T-cell (primary cell): ENCODE measurements at regions not wholly inside any gene's neighbourhood (a gene's known extent, or its start where the extent isn't known, plus 50 kb on each side); places are given as distances from the start of the nearest gene placed in this dataset.

ENCODE experiments used
- ATAC-seq, 4 experiments: fragments of 200-7000 bp in 3 of 4; fragments of 150-1000 bp in 1 of 4; cut with Tn5 transposase; replicated peaks in 1 of 4; 1 replicate in 3 of 4; 2 replicates in 1 of 4; pipeline ENCODE4 v1.10.0; 2021; ENCODE audit warnings: moderate library complexity in 3 of 4, mild to moderate bottlenecking in 2 of 4, moderate number of reproducible peaks in 1 of 4
- CTCF ChIA-PET, 2 donors: fragments of 300-600 bp; sonication (Branson Sonifier 250); formaldehyde crosslinking; loops; one replicate each; lab custom pipeline; 2022; ENCODE audit warnings: antibody characterized with exemption in 2 of 2; lab: Charles Lee
- POLR2A ChIA-PET, 2 donors: fragments of 300-600 bp; sonication (Branson Sonifier 250); formaldehyde crosslinking; loops; one replicate each; lab custom pipeline; 2022; ENCODE audit warnings: antibody characterized with exemption in 2 of 2; lab: Charles Lee
- DNase-seq, 35 experiments: peaks; one replicate each; pipeline versions ENCODE4 v3.0.0 to v3.0.0-alpha.2; 2013 to 2023
- H3K27ac ChIP-seq: one replicate; pipeline ENCODE4 v1.5.1; 2013; ENCODE audit warnings: low read length
- H3K27me3 ChIP-seq, 2 experiments: replicated peaks in 1 of 2; 1 replicate in 1 of 2; 2 replicates in 1 of 2; pipeline versions ENCODE4 v1.6.1 to v1.7.0; 2013; ENCODE audit warnings: low read length in 1 of 2, mixed read lengths in 1 of 2; ENCODE audit not compliant: control insufficient read depth in 2 of 2, insufficient read depth in 2 of 2; ENCODE audit errors: extremely low read depth in 1 of 2
- H3K36me3 ChIP-seq, 2 donors: 1 replicate in 1 of 2; 2 replicates in 1 of 2; pipeline versions ENCODE4 v1.6.1 to v1.7.0; 2013; ENCODE audit warnings: low read length in 1 of 2; ENCODE audit not compliant: control insufficient read depth in 2 of 2, insufficient read depth in 1 of 2; ENCODE audit errors: extremely low read depth in 1 of 2
- H3K4me1 ChIP-seq, 2 experiments: 1 replicate in 1 of 2; 2 replicates in 1 of 2; pipeline versions ENCODE4 v1.6.1 to v1.7.0; 2013; ENCODE audit warnings: low read length in 2 of 2, mixed read lengths in 1 of 2; ENCODE audit not compliant: insufficient read depth in 2 of 2, control insufficient read depth in 1 of 2; ENCODE audit errors: extremely low read depth in 1 of 2
- H3K4me3 ChIP-seq, 2 donors: 1 replicate in 1 of 2; 2 replicates in 1 of 2; pipeline versions ENCODE4 v1.5.1 to v1.7.0; 2013; ENCODE audit warnings: mild to moderate bottlenecking in 2 of 2, low read length in 1 of 2, moderate library complexity in 1 of 2; ENCODE audit not compliant: control insufficient read depth in 1 of 2; ENCODE audit errors: extremely low read depth in 1 of 2
- H3K9me3 ChIP-seq: 2 replicates; pipeline ENCODE4 v1.7.0; 2013
- H3K27ac Mint-ChIP-seq, 2 donors: one replicate each; pipeline ENCODE4 v1.8.0; 2020 to 2021; ENCODE audit warnings: mild to moderate bottlenecking in 2 of 2, mixed read lengths in 2 of 2
- H3K27me3 Mint-ChIP-seq, 2 donors: one replicate each; pipeline ENCODE4 v1.8.0; 2021 to 2022; ENCODE audit warnings: mixed read lengths in 2 of 2
- H3K36me3 Mint-ChIP-seq: one replicate; pipeline ENCODE4 v1.8.0; 2021; ENCODE audit warnings: mixed read lengths
- H3K4me1 Mint-ChIP-seq, 3 donors: one replicate each; pipeline ENCODE4 v1.8.0; 2020 to 2022; ENCODE audit warnings: mixed read lengths in 3 of 3, mild to moderate bottlenecking in 1 of 3
- H3K4me3 Mint-ChIP-seq, 3 donors: one replicate each; pipeline ENCODE4 v1.8.0; 2020 to 2022; ENCODE audit warnings: mild to moderate bottlenecking in 3 of 3, mixed read lengths in 3 of 3, moderate library complexity in 3 of 3
- H3K9me3 Mint-ChIP-seq, 3 donors: one replicate each; pipeline ENCODE4 v1.8.0; 2020 to 2022; ENCODE audit warnings: mixed read lengths in 3 of 3
- WGBS: methylation state at CpG from one replicate; pipeline ENCODE4 v1.1.5; 2013; ENCODE audit warnings: missing lambda C conversion rate; ENCODE audit not compliant: insufficient coverage; 5-methylcytosine and 5-hydroxymethylcytosine counted together

DNA sequence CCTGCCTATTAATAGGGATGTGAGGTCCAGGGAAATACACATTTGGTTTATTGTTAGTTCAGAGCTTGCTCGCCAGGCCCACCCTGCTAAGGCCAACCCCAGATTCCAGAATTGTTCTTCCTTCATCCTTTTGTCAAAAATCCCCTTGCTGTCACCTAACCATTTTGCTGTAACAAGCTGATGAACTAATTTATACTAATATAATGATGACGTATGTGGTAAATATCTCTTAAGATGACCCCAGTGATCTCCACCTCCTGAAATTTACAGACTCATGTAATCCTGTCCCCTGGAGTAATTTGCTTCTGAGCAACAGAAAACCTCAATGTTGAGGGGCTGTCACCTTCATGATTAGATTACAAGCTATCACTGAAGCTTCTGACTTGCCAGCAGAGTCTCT is 236.3 kb upstream of the N4BP1 start:
- POLR2A ChIA-PET = no interaction called here
- Mint-ChIP-seq H3K9me3 (peaks cover 0 to 7% (median 0%) of the 10 kb centered on the region in 3 donors), H3K4me3 (no peak overlapping the region), H3K27me3 (peaks cover 0 to 3% of the 10 kb centered on the region in 2 donors), H3K27ac (no peak overlapping the region), H3K36me3 (no peaks in the 10 kb centered on the region), H3K4me1 (no peaks in the 10 kb centered on the region)
- no peak overlapping the region for H3K4me3 ChIP-seq
- H3K27ac ChIP-seq = no peak overlapping the region
- ATAC-seq (no peak), DNase-seq (no peak)
- no CpG with 5 or more reads among the region's 2 CpGs for WGBS
- CTCF ChIA-PET = no interaction called here
- H3K9me3 ChIP-seq = no peaks in the 10 kb centered on the region
- H3K36me3 ChIP-seq = no peaks in the 10 kb centered on the region
- no peaks in the 10 kb centered on the region for H3K27me3 ChIP-seq
- no peaks in the 10 kb centered on the region for H3K4me1 ChIP-seq

- Histone ChIP-seq H3K4me1 (no peaks in the 10 kb centered on the region), H3K27ac (no peak overlapping the region), H3K27me3 (no peaks in the 10 kb centered on the region), H3K36me3 (no peaks in the 10 kb centered on the region), H3K9me3 (no peaks in the 10 kb centered on the region), H3K4me3 (no peak overlapping the region)
- H3K4me1 Mint-ChIP-seq = no peaks in the 10 kb centered on the region
- POLR2A ChIA-PET = no interaction called here
- H3K27me3 Mint-ChIP-seq = peaks cover 0 to 3% of the 10 kb centered on the region in 2 donors
- ATAC-seq = no peak
- H3K36me3 Mint-ChIP-seq = no peaks in the 10 kb centered on the region
- H3K27ac Mint-ChIP-seq = no peak overlapping the region
- no peak for DNase-seq
- H3K9me3 Mint-ChIP-seq = peaks cover 0 to 7% (median 0%) of the 10 kb centered on the region in 3 donors
- CTCF ChIA-PET = interaction anchor here in 1 of 2 donors (0.6 kb wide), 1 partner anchor 8 kb away, joined by 3 read pairs; no protein-coding TSS in a partner anchor
- H3K4me3 Mint-ChIP-seq = no peak overlapping the region
- 56% methylated on average over 1 of the region's 2 CpGs for WGBS
Measured at GRCh38 chr16:48845261-48845660, 235.3 kb upstream of the N4BP1 start.

GRCh38 chr16:48838349-48838748 is 228.4 kb upstream of the N4BP1 start:
- DNase-seq (no peak), ATAC-seq (no peak)
- Mint-ChIP-seq H3K36me3 (no peaks in the 10 kb centered on the region), H3K27ac (no peak overlapping the region), H3K4me1 (no peaks in the 10 kb centered on the region), H3K4me3 (no peak overlapping the region), H3K27me3 (no peaks in the 10 kb centered on the region), H3K9me3 (peaks cover 0 to 7% (median 0%) of the 10 kb centered on the region in 3 donors)
- Histone ChIP-seq H3K9me3 (no peaks in the 10 kb centered on the region), H3K27ac (no peak overlapping the region), H3K4me3 (no peak overlapping the region), H3K27me3 (no peaks in the 10 kb centered on the region), H3K36me3 (no peaks in the 10 kb centered on the region), H3K4me1 (no peaks in the 10 kb centered on the region)
- POLR2A ChIA-PET = no interaction called here
- CTCF ChIA-PET = no interaction called here
- WGBS = 33% methylated on average over 1 of the region's 1 CpG

GRCh38 chr16:48836636-48837035 is 226.7 kb upstream of the N4BP1 start:
- ChIA-PET POLR2A (no interaction called here), CTCF (no interaction called here)
- no peaks in the 10 kb centered on the region for H3K4me1 Mint-ChIP-seq
- no peaks in the 10 kb centered on the region for H3K36me3 Mint-ChIP-seq
- H3K27me3 ChIP-seq = no peaks in the 10 kb centered on the region
- H3K27ac ChIP-seq = no peak overlapping the region
- peaks cover 0 to 7% (median 0%) of the 10 kb centered on the region in 3 donors for H3K9me3 Mint-ChIP-seq
- DNase-seq (no peak), ATAC-seq (no peak)
- no peaks in the 10 kb centered on the region for H3K4me1 ChIP-seq
- no peak overlapping the region for H3K27ac Mint-ChIP-seq
- no peaks in the 10 kb centered on the region for H3K9me3 ChIP-seq
- no peaks in the 10 kb centered on the region for H3K27me3 Mint-ChIP-seq
- H3K4me3 ChIP-seq = no peak overlapping the region
- WGBS = 66% methylated on average over 4 of the region's 4 CpGs
- H3K36me3 ChIP-seq = no peaks in the 10 kb centered on the region
- no peak overlapping the region for H3K4me3 Mint-ChIP-seq

DNA sequence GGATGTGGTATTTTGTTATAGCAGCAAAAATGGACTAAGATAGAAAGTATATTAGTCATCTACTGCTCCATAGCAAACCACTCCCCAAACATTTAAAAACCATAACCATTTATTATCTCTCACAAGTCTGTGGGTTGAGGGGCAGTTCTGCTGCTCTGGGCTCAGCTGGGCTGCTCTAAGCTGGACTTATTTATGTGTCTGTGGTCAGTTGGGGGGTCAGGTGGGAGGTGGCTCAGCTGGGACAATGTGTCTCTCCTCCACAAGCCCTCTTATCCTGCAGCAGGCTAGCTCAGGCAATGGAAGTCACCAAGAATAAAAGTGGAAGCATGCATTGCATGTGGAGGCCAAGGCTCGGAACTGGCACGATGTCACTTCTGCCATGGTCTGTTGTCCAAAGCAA is 226.1 kb upstream of the N4BP1 start:
- Mint-ChIP-seq H3K27me3 (no peaks in the 10 kb centered on the region), H3K4me1 (no peaks in the 10 kb centered on the region), H3K9me3 (peaks cover 0 to 7% (median 0%) of the 10 kb centered on the region in 3 donors), H3K27ac (no peak overlapping the region), H3K36me3 (no peaks in the 10 kb centered on the region), H3K4me3 (no peak overlapping the region)
- Histone ChIP-seq H3K36me3 (no peaks in the 10 kb centered on the region), H3K4me3 (no peak overlapping the region), H3K27me3 (no peaks in the 10 kb centered on the region), H3K9me3 (no peaks in the 10 kb centered on the region), H3K27ac (no peak overlapping the region), H3K4me1 (no peaks in the 10 kb centered on the region)
- WGBS = 100% methylated on average over 2 of the region's 2 CpGs
- ATAC-seq (no peak), DNase-seq (no peak)
- ChIA-PET CTCF (no interaction called here), POLR2A (no interaction called here)

GRCh38 chr16:48834576-48834975 is 224.6 kb upstream of the N4BP1 start:
- no peaks in the 10 kb centered on the region for H3K4me1 Mint-ChIP-seq
- no peak for ATAC-seq
- no peak for DNase-seq
- ChIA-PET POLR2A (no interaction called here), CTCF (no interaction called here)
- Histone ChIP-seq H3K9me3 (no peaks in the 10 kb centered on the region), H3K4me1 (no peaks in the 10 kb centered on the region), H3K4me3 (no peak overlapping the region), H3K27ac (no peak overlapping the region), H3K27me3 (no peaks in the 10 kb centered on the region), H3K36me3 (no peaks in the 10 kb centered on the region)
- H3K9me3 Mint-ChIP-seq = peaks cover 0 to 7% (median 0%) of the 10 kb centered on the region in 3 donors
- no peaks in the 10 kb centered on the region for H3K27me3 Mint-ChIP-seq
- H3K36me3 Mint-ChIP-seq = no peaks in the 10 kb centered on the region
- H3K27ac Mint-ChIP-seq = no peak overlapping the region
- no peak overlapping the region for H3K4me3 Mint-ChIP-seq
- WGBS = 0% methylated on average over 1 of the region's 1 CpG

DNA sequence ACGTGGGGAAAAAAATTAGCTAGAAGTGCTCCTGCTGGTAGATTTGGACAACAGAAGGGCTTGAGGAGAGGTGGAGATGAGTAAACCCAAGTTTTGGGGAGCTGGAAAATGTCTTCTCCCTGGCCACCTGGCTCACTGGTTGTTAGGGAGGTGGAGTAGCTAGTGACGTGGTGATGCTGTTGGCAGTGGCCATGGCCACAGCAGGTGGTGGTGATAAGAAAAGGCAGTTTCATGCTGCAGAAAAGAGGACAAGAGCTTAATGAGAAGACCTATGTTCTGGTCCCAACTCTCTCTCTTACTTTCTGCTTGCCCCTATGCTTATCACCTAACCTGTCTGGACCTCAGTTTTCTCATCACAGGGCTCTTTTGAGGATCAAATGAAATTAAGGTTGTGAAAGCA is 223.5 kb upstream of the N4BP1 start:
- Mint-ChIP-seq H3K27me3 (no peaks in the 10 kb centered on the region), H3K4me3 (no peak overlapping the region), H3K27ac (no peak overlapping the region), H3K4me1 (no peaks in the 10 kb centered on the region), H3K36me3 (no peaks in the 10 kb centered on the region), H3K9me3 (peaks cover 0 to 6% (median 0%) of the 10 kb centered on the region in 3 donors)
- Histone ChIP-seq H3K27me3 (no peaks in the 10 kb centered on the region), H3K4me3 (no peak overlapping the region), H3K36me3 (no peaks in the 10 kb centered on the region), H3K9me3 (no peaks in the 10 kb centered on the region), H3K27ac (no peak overlapping the region), H3K4me1 (no peaks in the 10 kb centered on the region)
- no peak for ATAC-seq
- CTCF ChIA-PET = no interaction called here
- POLR2A ChIA-PET = no interaction called here
- DNase-seq = no peak
- WGBS = 63% methylated on average over 1 of the region's 2 CpGs
